Endothelial cell (in vitro differentiated cells): ENCODE measurements at regions not wholly inside any gene's neighbourhood (a gene's known extent, or its start where the extent isn't known, plus 50 kb on each side); places are given as distances from the start of the nearest gene placed in this dataset.
A peak's percentile ranks its signal among the peaks of the same experiment; 100 is the strongest.

ENCODE experiments used
- DNase-seq: peaks from one replicate; pipeline ENCODE4 v3.0.0; 2021; ENCODE audit warnings: low spot score
- H3K27ac Mint-ChIP-seq: one replicate; pipeline ENCODE4 v1.8.0; 2021; ENCODE audit warnings: mixed read lengths, inconsistent platforms; ENCODE audit not compliant: unreplicated experiment
- H3K27me3 Mint-ChIP-seq: one replicate; pipeline ENCODE4 v1.8.0; 2021; ENCODE audit warnings: mild to moderate bottlenecking, moderate library complexity, mixed read lengths, inconsistent platforms; ENCODE audit not compliant: unreplicated experiment
- H3K36me3 Mint-ChIP-seq: one replicate; pipeline ENCODE4 v1.8.0; 2021; ENCODE audit warnings: mild to moderate bottlenecking, low read depth, mixed read lengths, inconsistent platforms; ENCODE audit not compliant: unreplicated experiment
- H3K4me1 Mint-ChIP-seq: one replicate; pipeline ENCODE4 v1.8.0; 2021; ENCODE audit warnings: mild to moderate bottlenecking, mixed read lengths, inconsistent platforms; ENCODE audit not compliant: unreplicated experiment
- H3K4me3 Mint-ChIP-seq: one replicate; pipeline ENCODE4 v1.8.0; 2021; ENCODE audit warnings: mild to moderate bottlenecking, mixed read lengths, inconsistent platforms; ENCODE audit not compliant: unreplicated experiment
- H3K9me3 Mint-ChIP-seq: one replicate; pipeline ENCODE4 v1.8.0; 2021; ENCODE audit warnings: mixed read lengths, inconsistent platforms; ENCODE audit not compliant: unreplicated experiment
- TF ChIP-seq, protein P1 (sequence below): fragments of 200-600 bp; sonication (generic); IDR thresholded peaks from one replicate; pipeline ENCODE4 v1.5.0; 2021; ENCODE audit warnings: antibody characterized with exemption; ENCODE audit not compliant: unreplicated experiment

DNA sequence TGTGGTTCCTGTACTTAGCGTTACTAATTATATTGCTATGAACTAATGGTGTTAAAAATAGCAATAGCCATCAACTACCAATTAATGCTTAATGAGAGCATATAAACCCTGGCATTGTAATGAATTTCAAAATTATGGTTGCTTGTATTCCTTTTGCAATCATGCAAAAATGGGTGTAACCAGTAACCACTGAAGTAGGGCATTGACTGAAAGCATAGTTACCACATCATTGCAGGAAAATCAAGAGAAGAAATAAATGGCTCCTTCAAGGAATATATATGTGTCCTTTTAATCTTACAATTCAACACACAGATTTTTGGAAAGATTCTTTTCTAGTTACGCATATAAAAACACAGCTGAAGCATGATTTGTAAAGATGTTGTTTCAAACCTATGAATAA, 328.3 kb upstream of the AGTR1 start:
- TF ChIP-seq, protein P1, sequence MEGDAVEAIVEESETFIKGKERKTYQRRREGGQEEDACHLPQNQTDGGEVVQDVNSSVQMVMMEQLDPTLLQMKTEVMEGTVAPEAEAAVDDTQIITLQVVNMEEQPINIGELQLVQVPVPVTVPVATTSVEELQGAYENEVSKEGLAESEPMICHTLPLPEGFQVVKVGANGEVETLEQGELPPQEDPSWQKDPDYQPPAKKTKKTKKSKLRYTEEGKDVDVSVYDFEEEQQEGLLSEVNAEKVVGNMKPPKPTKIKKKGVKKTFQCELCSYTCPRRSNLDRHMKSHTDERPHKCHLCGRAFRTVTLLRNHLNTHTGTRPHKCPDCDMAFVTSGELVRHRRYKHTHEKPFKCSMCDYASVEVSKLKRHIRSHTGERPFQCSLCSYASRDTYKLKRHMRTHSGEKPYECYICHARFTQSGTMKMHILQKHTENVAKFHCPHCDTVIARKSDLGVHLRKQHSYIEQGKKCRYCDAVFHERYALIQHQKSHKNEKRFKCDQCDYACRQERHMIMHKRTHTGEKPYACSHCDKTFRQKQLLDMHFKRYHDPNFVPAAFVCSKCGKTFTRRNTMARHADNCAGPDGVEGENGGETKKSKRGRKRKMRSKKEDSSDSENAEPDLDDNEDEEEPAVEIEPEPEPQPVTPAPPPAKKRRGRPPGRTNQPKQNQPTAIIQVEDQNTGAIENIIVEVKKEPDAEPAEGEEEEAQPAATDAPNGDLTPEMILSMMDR: no peak
- H3K4me1 Mint-ChIP-seq: no peaks in the 10 kb centered on the region
- no peaks in the 10 kb centered on the region for H3K36me3 Mint-ChIP-seq
- no peak for DNase-seq
- no peaks in the 10 kb centered on the region for H3K27me3 Mint-ChIP-seq
- no peak overlapping the region for H3K4me3 Mint-ChIP-seq
- no peak overlapping the region for H3K27ac Mint-ChIP-seq
- no peaks in the 10 kb centered on the region for H3K9me3 Mint-ChIP-seq

DNA sequence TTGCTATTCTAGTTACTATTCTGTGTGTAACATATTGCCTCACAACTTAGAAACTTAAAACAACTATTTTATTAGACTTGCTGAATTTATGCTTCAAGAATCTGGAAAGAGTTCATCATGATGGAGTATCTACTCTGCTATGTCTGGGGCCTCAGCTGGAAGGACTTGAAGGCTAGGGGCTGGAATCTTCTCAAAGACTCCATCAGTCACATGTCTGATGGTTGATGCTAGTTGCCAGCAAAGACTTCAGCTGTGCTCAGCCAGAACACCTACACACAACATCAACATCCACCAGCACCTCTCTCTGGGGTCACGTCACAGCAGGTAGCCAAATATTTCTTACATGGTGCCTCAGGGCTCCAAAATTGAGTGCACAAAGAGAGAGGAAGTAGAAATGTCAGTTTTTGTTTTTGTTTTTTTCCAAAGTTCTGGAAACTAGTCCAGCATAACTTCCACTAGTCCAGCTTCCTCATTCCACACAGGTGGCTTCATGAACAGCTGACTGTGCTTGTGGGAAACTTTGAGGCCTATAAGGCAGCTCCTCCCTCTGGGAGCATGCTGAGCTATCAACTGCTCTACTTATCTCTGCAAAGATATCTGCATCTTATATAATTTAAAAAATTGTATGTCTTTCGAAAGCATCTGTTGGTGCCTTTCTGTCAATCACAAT, 325.4 kb upstream of the AGTR1 start:
- H3K4me3 Mint-ChIP-seq: no peak overlapping the region
- H3K27ac Mint-ChIP-seq: no peak overlapping the region
- no peaks in the 10 kb centered on the region for H3K36me3 Mint-ChIP-seq
- no peak for DNase-seq
- TF ChIP-seq, protein P1: no peak
- no peaks in the 10 kb centered on the region for H3K9me3 Mint-ChIP-seq
- H3K27me3 Mint-ChIP-seq: no peaks in the 10 kb centered on the region
- no peaks in the 10 kb centered on the region for H3K4me1 Mint-ChIP-seq

DNA sequence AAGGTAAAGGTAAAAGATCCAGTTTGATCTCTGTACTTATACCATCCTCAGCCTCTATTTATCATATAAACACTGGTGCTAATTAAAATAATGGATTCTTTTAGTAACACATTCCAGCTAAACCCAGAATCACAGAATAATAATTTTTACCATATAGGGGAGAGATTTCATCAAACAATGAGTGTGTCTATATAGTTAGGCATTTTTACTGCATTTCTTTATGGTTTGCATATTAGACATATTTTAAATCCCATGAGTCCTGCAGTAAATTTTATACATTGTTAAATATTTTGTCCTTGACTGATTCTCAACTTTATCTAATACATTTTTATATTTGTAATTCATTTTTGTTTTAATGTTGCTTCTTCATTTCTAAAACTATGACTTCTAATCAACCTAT, 323.7 kb upstream of the AGTR1 start:
- Mint-ChIP-seq H3K4me1 (no peaks in the 10 kb centered on the region), H3K4me3 (no peak overlapping the region), H3K27ac (no peak overlapping the region), H3K9me3 (no peaks in the 10 kb centered on the region), H3K36me3 (no peaks in the 10 kb centered on the region), H3K27me3 (no peaks in the 10 kb centered on the region)
- no peak for DNase-seq
- TF ChIP-seq, protein P1: no peak

DNA sequence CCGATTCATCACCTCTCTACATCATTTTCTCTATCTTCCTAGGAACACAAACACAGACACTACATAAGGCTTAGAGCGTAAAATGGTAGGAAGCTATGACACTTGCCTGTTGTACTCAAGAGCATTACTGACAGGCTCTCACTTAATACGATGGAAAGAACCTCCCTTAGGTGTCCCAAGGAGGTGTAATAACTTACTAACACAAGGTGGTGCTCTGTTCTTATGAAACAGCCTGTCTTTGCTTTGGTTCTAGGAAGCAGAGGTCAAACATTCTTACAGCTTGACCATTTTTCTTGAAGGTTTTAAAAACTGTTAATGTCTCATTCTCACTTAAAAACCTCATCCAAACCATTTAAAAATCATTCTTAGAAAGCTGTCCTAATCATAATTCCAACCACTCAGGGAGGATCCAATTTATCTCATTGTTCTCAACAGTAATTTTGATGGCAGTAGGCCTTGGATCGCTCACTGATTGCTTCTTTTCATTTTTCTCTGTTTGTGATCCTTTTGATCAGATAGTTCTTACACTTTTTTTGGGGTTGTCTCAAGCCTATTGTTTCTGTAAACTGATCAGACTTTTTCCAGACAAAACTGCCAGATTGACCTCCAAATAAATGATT, 317.8 kb upstream of the AGTR1 start:
- no peaks in the 10 kb centered on the region for H3K36me3 Mint-ChIP-seq

DNA sequence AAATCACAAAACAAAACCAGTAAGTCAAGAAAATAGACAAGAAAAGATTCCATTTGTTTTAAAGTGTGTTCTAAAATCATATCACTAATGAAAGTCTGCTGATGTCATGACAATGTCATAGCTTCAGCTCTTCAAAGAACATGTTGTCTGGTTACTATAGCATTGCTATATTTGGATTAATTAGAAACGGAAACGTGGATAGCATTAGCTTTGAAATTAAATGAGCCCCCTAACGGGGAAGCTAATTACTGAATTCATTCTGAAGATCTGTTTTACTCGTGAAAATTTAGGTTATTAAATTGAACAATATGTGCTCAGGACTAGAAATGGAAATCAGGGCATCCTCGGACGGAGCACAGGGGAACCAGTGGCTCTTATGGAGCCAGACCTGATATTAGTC, 316.7 kb upstream of the AGTR1 start:
- H3K27ac Mint-ChIP-seq: no peak overlapping the region

More for the DNA sequence above, 317.8 kb upstream of the AGTR1 start:
- Mint-ChIP-seq H3K4me1 (no peaks in the 10 kb centered on the region), H3K4me3 (no peak overlapping the region), H3K9me3 (no peaks in the 10 kb centered on the region), H3K27ac (no peak overlapping the region), H3K27me3 (no peaks in the 10 kb centered on the region)
- DNase-seq: peak; percentile 8
- TF ChIP-seq, protein P1: no peak

More for the DNA sequence above, 316.7 kb upstream of the AGTR1 start:
- Mint-ChIP-seq H3K4me1 (no peaks in the 10 kb centered on the region), H3K4me3 (no peak overlapping the region), H3K36me3 (no peaks in the 10 kb centered on the region), H3K9me3 (no peaks in the 10 kb centered on the region), H3K27me3 (no peaks in the 10 kb centered on the region)
- DNase-seq: no peak
- TF ChIP-seq, protein P1: no peak
